ENCODE measurements at regions not wholly inside any gene's neighbourhood (a gene's known extent, or its start where the extent isn't known, plus 50 kb on each side); places are given as distances from the start of the nearest gene placed in this dataset.

- TF ChIP-seq ZBTB7A (IDR thresholded peaks at IDR 0.05; ENCODE audit: low read depth) (no peak), CEBPB (IDR thresholded peaks at IDR 0.05) (no peak), RAD21 (IDR thresholded peaks at IDR 0.05; ENCODE audit: low read depth) (peak; percentile 28; the same call in 1 of the 2 replicates)
Observed at GRCh38 chr1:229972600-229973296, 94.3 kb upstream of the GALNT2 start.

DNA sequence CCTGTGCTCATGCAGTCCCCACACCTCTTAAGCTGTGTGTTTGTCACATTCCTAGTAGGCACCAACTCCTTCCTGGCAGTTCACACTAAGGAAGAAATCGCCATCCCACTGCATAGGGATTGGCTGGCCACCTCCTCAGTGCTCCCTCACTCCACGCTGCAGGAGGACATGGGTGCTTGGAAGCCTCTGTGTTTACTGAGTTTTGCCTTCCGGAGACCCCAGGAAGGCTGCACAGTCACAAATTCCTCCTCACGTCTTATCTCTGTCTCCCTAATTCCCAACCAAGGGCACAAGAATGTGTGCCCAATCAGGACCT lies 93.8 kb upstream of the GALNT2 start:
- no peak for TF ChIP-seq TCF12 (IDR thresholded peaks at IDR 0.05; ENCODE audit: low read depth)
- no peak for TF ChIP-seq CEBPB (IDR thresholded peaks at IDR 0.05)
- TF ChIP-seq, protein P1, sequence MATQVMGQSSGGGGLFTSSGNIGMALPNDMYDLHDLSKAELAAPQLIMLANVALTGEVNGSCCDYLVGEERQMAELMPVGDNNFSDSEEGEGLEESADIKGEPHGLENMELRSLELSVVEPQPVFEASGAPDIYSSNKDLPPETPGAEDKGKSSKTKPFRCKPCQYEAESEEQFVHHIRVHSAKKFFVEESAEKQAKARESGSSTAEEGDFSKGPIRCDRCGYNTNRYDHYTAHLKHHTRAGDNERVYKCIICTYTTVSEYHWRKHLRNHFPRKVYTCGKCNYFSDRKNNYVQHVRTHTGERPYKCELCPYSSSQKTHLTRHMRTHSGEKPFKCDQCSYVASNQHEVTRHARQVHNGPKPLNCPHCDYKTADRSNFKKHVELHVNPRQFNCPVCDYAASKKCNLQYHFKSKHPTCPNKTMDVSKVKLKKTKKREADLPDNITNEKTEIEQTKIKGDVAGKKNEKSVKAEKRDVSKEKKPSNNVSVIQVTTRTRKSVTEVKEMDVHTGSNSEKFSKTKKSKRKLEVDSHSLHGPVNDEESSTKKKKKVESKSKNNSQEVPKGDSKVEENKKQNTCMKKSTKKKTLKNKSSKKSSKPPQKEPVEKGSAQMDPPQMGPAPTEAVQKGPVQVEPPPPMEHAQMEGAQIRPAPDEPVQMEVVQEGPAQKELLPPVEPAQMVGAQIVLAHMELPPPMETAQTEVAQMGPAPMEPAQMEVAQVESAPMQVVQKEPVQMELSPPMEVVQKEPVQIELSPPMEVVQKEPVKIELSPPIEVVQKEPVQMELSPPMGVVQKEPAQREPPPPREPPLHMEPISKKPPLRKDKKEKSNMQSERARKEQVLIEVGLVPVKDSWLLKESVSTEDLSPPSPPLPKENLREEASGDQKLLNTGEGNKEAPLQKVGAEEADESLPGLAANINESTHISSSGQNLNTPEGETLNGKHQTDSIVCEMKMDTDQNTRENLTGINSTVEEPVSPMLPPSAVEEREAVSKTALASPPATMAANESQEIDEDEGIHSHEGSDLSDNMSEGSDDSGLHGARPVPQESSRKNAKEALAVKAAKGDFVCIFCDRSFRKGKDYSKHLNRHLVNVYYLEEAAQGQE (IDR thresholded peaks at IDR 0.05; ENCODE audit: low read depth) = no peak
- TF ChIP-seq EGR1 (IDR thresholded peaks at IDR 0.05) = no peak
- TF ChIP-seq TAF1 (IDR thresholded peaks at IDR 0.05; ENCODE audit: low read depth) = no peak

GRCh38 chr1:229975047-229975446 lies 92.0 kb upstream of the GALNT2 start:
- no peak for TF ChIP-seq TAF1 (IDR thresholded peaks at IDR 0.05; ENCODE audit: low read depth)
- TF ChIP-seq, protein P1 (IDR thresholded peaks at IDR 0.05; ENCODE audit: low read depth) = no peak
- TF ChIP-seq EGR1 (IDR thresholded peaks at IDR 0.05) = no peak
- TF ChIP-seq YY1 (IDR thresholded peaks at IDR 0.05; ENCODE audit: low read depth) = no peak
- TF ChIP-seq EP300 (IDR thresholded peaks at IDR 0.05; ENCODE audit: borderline replicate concordance) = no peak

DNA sequence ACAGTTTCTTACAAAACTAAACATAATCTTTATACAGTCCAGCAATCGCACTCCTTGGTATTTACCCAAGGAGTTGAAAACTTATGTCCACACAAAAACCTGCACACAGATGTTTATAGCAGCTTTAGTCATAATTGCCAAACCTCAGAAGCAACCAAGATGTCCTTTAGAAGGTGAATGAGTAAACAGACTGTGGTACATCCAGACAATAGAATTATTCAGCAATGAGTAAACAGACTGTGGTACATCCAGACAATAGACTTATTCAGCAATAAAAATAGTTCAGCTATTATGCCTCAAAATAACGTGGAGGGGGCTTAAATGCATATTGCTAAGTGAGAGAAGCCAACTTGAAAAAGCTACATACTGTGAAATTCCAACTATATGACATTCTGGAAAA lies 87.0 kb upstream of the GALNT2 start:
- TF ChIP-seq TAF1 (IDR thresholded peaks at IDR 0.05; ENCODE audit: low read depth) (no peak), RAD21 (IDR thresholded peaks at IDR 0.05; ENCODE audit: low read depth) (no peak), CREB1 (IDR thresholded peaks at IDR 0.05; ENCODE audit: low read depth) (no peak), TEAD4 (IDR thresholded peaks at IDR 0.05) (no peak), ZBTB7A (IDR thresholded peaks at IDR 0.05; ENCODE audit: low read depth) (no peak), TCF12 (IDR thresholded peaks at IDR 0.05; ENCODE audit: low read depth) (no peak), FOXM1 (IDR thresholded peaks at IDR 0.05; ENCODE audit: borderline replicate concordance, low read depth) (no peak), EGR1 (IDR thresholded peaks at IDR 0.05) (no peak), YY1 (IDR thresholded peaks at IDR 0.05; ENCODE audit: low read depth) (no peak)
- TF ChIP-seq, protein P2, sequence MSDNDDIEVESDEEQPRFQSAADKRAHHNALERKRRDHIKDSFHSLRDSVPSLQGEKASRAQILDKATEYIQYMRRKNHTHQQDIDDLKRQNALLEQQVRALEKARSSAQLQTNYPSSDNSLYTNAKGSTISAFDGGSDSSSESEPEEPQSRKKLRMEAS (IDR thresholded peaks at IDR 0.05) = no peak

DNA sequence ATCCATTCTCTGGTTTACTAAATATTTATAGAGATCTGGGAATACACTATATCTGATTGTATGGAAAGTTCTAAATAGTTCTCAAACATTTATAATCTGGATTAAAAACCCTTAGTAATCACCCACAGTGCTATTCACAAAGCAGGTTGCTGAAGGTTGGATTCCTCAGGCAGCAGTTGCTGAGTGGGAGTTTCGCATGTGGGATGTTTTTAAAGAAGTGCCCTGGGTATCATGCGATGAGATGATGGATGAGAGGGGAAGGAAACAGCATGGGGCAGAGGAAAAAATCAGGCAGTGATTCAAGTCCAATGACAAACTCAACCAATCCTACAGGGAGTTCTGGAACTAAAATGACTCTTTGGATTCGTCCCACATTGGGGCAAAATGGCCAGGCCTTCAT lies 85.3 kb upstream of the GALNT2 start:
- TF ChIP-seq EP300 (IDR thresholded peaks at IDR 0.05; ENCODE audit: borderline replicate concordance) (no peak), FOXM1 (IDR thresholded peaks at IDR 0.05; ENCODE audit: borderline replicate concordance, low read depth) (no peak), USF1 (IDR thresholded peaks at IDR 0.05) (no peak), CEBPB (IDR thresholded peaks at IDR 0.05) (no peak), RAD21 (IDR thresholded peaks at IDR 0.05; ENCODE audit: low read depth) (no peak), CREB1 (IDR thresholded peaks at IDR 0.05; ENCODE audit: low read depth) (no peak), ZBTB7A (IDR thresholded peaks at IDR 0.05; ENCODE audit: low read depth) (no peak), TAF1 (IDR thresholded peaks at IDR 0.05; ENCODE audit: low read depth) (no peak), EGR1 (IDR thresholded peaks at IDR 0.05) (no peak), YY1 (IDR thresholded peaks at IDR 0.05; ENCODE audit: low read depth) (no peak), TCF12 (IDR thresholded peaks at IDR 0.05; ENCODE audit: low read depth) (no peak), TEAD4 (IDR thresholded peaks at IDR 0.05) (no peak), NFIC (IDR thresholded peaks at IDR 0.05) (no peak)
- TF ChIP-seq, protein P1 (IDR thresholded peaks at IDR 0.05; ENCODE audit: low read depth) = no peak
- TF ChIP-seq, protein P2 (IDR thresholded peaks at IDR 0.05) = no peak
